ENCODE measurements at regions not wholly inside any gene's neighbourhood (a gene's known extent, or its start where the extent isn't known, plus 50 kb on each side); places are given as distances from the start of the nearest gene placed in this dataset.

DNA sequence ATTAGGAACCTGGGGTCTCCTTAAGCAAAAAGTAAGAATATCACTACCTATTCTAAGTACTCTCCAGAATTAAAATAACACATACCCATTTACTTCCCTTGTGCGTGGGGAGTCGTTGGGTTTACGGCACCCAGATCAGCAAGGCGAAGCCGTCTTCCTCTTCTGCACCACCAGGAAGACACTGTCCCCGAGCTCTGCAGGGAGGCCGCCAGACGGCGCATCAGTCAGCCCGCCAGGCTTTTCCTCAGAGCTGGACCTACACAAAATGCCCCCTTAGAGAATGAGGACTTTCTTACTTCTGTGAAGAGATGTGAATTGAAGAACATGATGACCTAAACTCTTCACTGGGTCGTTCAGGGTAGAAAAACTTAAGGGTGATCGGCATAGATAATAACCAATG is 526.5 kb downstream of the GALR1 start:
- TF ChIP-seq SUZ12 (IDR thresholded peaks at IDR 0.05) = no peak
- no peak for TF ChIP-seq BHLHE40 (IDR thresholded peaks at IDR 0.05; ENCODE audit: borderline replicate concordance)
- TF ChIP-seq SP1 (IDR thresholded peaks at IDR 0.05) = no peak
- no peak for TF ChIP-seq FOXM1 (IDR thresholded peaks at IDR 0.05; ENCODE audit: borderline replicate concordance)
- no peak for TF ChIP-seq NFRKB (IDR thresholded peaks at IDR 0.05)
- no peak for TF ChIP-seq L3MBTL2 (conservative IDR thresholded peaks at IDR 0.05)
